HEK293T (cell line): ENCODE measurements at regions not wholly inside any gene's neighbourhood (a gene's known extent, or its start where the extent isn't known, plus 50 kb on each side); places are given as distances from the start of the nearest gene placed in this dataset.
A peak's percentile ranks its signal among the peaks of the same experiment; 100 is the strongest.
"Not testable (repeated sequence)": the region's sequence is repeated elsewhere in the genome, so short reads cannot be mapped to it uniquely, and the experiment has no call there.

Source experiments
- CTCF ChIA-PET: fragments of 350-600 bp; formaldehyde crosslinking; extraction: SDS; loops from one replicate; lab custom pipeline; 2021; ENCODE audit warnings: antibody characterized with exemption, inconsistent platforms; lab: Yijun Ruan, JAX
- POLR2A ChIA-PET: fragments of 350-600 bp; formaldehyde crosslinking; extraction: SDS; loops from one replicate; lab custom pipeline; 2020; ENCODE audit warnings: antibody characterized with exemption, inconsistent platforms; lab: Yijun Ruan, JAX
- DNase-seq: peaks from one replicate; pipeline ENCODE4 v3.0.0; 2012; ENCODE audit warnings: mixed read lengths; ENCODE audit errors: extremely low spot score
- ARNT ChIP-seq: fragments of 450-650 bp; IDR thresholded peaks from 2 replicates; pipeline ENCODE4 v1.6.1; 2017; ENCODE audit warnings: mild to moderate bottlenecking
- BHLHE40 ChIP-seq: fragments of 450-650 bp; IDR thresholded peaks from 2 replicates; pipeline ENCODE4 v1.6.1; 2016; ENCODE audit warnings: mild to moderate bottlenecking, moderate library complexity, borderline replicate concordance
- CTBP1 ChIP-seq: fragments of 450-650 bp; IDR thresholded peaks from 2 replicates; pipeline ENCODE4 v1.6.1; 2016; ENCODE audit warnings: borderline replicate concordance
- ELF4 ChIP-seq: fragments of 450-650 bp; IDR thresholded peaks from 2 replicates; pipeline ENCODE4 v1.6.1; 2017; ENCODE audit warnings: antibody characterized with exemption
- FOXA1 ChIP-seq: fragments of 450-650 bp; IDR thresholded peaks from 2 replicates; pipeline ENCODE4 v1.6.1; 2016; ENCODE audit warnings: mild to moderate bottlenecking
- FOXK2 ChIP-seq: fragments of 450-650 bp; IDR thresholded peaks from 2 replicates; pipeline ENCODE4 v1.6.1; 2016; ENCODE audit warnings: mild to moderate bottlenecking
- FOXM1 ChIP-seq: fragments of 450-650 bp; IDR thresholded peaks from 2 replicates; pipeline ENCODE4 v1.6.1; 2017; ENCODE audit warnings: mild to moderate bottlenecking, borderline replicate concordance
- HDGF ChIP-seq: fragments of 450-650 bp; IDR thresholded peaks from 2 replicates; pipeline ENCODE4 v1.6.1; 2017; ENCODE audit warnings: antibody characterized with exemption, borderline replicate concordance
- L3MBTL2 ChIP-seq: fragments of 450-650 bp; conservative IDR thresholded peaks from 2 replicates; pipeline ENCODE4 v1.6.1; 2016; ENCODE audit warnings: mild to moderate bottlenecking
- LEF1 ChIP-seq: fragments of 450-650 bp; IDR thresholded peaks from 2 replicates; pipeline ENCODE4 v1.6.1; 2017; ENCODE audit warnings: mild to moderate bottlenecking, borderline replicate concordance
- NFRKB ChIP-seq: fragments of 450-650 bp; IDR thresholded peaks from 2 replicates; pipeline ENCODE4 v1.6.1; 2016; ENCODE audit warnings: mild to moderate bottlenecking, moderate library complexity
- SP1 ChIP-seq: fragments of 450-650 bp; IDR thresholded peaks from 2 replicates; pipeline ENCODE4 v1.6.1; 2017
- SUZ12 ChIP-seq: fragments of 450-650 bp; IDR thresholded peaks from 2 replicates; pipeline ENCODE4 v1.6.1; 2016; ENCODE audit warnings: mild to moderate bottlenecking
- TARDBP ChIP-seq: fragments of 450-650 bp; IDR thresholded peaks from 2 replicates; pipeline ENCODE4 v1.6.1; 2016
- ZNF384 ChIP-seq: fragments of 450-650 bp; IDR thresholded peaks from 2 replicates; pipeline ENCODE4 v1.6.1; 2016
- TF ChIP-seq, protein P1 (sequence below): fragments of 450-650 bp; IDR thresholded peaks from 2 replicates; pipeline ENCODE4 v1.6.1; 2016

DNA sequence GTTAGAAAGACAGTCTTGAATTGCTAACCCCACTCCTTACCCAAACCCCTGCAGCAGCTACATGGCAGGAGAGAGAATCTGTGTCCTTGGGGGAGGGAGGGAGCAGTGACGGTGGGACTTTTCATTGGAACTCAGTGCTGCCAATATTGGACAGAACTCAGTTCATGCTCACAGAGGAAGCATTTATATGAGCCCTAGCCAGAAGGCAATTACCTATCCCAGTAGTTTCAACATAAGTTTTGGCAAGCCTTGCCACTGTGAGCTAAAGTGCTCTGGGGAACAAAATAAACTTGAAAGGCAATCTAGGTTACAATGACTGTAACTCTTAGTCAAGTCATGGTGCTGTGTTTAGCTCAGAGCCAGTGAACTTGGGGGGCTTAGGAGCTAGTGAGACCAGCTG, 1013.4 kb upstream of the COX7C start:
- CTCF ChIA-PET, result no interaction called here
- POLR2A ChIA-PET, result no interaction called here
- DNase-seq, result no peak
- TF ChIP-seq HDGF (no peak), ARNT (no peak), CTBP1 (no peak), FOXA1 (no peak), NFRKB (no peak), ELF4 (no peak), FOXK2 (no peak), L3MBTL2 (no peak), FOXM1 (no peak)
- TF ChIP-seq, protein P1, sequence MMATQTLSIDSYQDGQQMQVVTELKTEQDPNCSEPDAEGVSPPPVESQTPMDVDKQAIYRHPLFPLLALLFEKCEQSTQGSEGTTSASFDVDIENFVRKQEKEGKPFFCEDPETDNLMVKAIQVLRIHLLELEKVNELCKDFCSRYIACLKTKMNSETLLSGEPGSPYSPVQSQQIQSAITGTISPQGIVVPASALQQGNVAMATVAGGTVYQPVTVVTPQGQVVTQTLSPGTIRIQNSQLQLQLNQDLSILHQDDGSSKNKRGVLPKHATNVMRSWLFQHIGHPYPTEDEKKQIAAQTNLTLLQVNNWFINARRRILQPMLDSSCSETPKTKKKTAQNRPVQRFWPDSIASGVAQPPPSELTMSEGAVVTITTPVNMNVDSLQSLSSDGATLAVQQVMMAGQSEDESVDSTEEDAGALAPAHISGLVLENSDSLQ, result no peak

DNA sequence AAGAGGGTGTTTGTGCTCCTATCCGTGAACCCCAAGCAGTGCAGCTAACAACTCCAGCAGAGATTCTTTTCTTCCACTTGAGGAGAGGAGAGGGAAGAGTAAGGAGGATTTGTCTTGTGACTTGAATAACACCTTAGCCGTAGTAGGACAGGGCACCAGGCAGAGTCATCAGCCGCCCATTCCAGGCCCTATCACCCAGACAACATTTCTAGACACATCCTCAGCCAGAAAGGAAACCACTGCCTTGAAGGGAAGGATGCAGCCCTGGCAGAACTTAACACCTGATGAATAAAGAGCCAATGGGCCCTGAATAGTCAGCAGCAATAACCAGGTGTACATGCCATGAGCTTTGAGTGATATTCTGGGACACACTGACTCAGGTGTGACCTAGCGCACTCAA, 1013.0 kb upstream of the COX7C start:
- CTCF ChIA-PET, result no interaction called here
- DNase-seq, result no peak
- TF ChIP-seq ZNF384 (no peak), BHLHE40 (no peak), FOXM1 (no peak), HDGF (no peak), LEF1 (no peak), SUZ12 (no peak), FOXK2 (no peak), TARDBP (no peak), L3MBTL2 (no peak), ARNT (no peak), ELF4 (no peak), NFRKB (no peak)
- TF ChIP-seq, protein P1, result no peak
- POLR2A ChIA-PET, result no interaction called here

DNA sequence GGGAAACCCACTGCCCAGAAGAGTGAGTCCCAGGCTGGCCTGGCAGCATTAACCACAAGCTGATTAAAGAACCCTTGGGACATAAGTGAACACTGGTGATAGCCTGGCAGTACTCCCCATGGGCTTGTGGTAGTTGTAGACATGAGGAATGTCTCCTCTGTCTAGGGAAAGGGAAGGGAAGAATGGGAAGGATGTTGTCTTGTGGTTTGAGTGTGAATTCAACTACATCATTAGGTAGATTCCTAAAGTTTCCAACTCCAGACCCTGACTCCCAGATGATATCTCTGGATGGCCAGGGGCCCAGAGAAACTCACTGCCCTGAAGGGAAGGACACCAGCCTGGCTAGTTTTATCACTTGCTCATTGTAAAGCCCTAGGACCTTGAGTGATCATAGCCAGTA, 1012.4 kb upstream of the COX7C start:
- TF ChIP-seq FOXA1, result no peak
- TF ChIP-seq SP1, result no peak
- TF ChIP-seq NFRKB, result no peak
- TF ChIP-seq BHLHE40, result no peak
- no peak for TF ChIP-seq ARNT
- TF ChIP-seq FOXM1, result no peak
- TF ChIP-seq, protein P1, result no peak
- no peak for TF ChIP-seq TARDBP
- TF ChIP-seq SUZ12, result no peak
- no peak for TF ChIP-seq L3MBTL2
- no peak for TF ChIP-seq ELF4
- TF ChIP-seq LEF1, result no peak
- no peak for TF ChIP-seq HDGF
- TF ChIP-seq CTBP1, result no peak

DNA sequence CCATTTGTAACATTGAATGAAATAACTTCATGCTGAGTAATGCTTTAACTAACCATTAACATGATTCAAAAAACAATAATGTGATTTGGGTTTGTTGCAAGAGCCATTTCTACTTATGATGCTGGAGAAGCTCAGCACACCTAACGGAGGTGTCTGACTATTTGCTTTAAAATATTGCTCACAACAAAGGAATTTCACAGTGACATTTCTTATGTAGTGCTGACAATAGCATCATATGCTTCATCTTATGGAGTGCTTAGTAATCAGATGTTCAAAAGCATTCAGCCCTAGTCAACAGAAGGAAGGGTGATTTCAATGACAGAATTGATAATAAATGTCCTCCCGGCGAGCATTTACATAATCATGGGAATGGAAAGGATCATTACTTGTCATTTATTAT, 1003.3 kb upstream of the COX7C start:
- TF ChIP-seq BHLHE40 (no peak), TARDBP (no peak), HDGF (no peak)
- DNase-seq, result no peak
- POLR2A ChIA-PET, result no interaction called here

More for the DNA sequence above, 1012.4 kb upstream of the COX7C start:
- ChIA-PET CTCF (no interaction called here), POLR2A (no interaction called here)
- no peak for DNase-seq

DNA sequence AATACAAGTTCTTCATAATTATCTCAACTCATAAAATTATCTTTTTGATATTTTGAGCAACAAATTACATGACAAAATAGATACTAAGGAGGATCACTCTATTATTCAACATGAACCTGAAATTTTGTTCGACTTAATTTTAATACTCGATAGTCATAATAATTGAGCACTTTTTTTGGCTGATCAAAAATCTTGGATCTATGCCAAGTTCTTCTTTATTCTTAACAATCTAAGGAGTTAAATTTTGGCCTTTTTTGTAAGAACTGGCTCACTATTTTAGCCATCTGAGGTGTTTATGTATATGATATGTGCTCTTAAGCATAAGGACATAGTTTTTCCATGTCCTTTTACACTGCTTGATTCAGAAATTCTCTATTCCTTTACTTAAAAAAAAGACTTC, 996.1 kb upstream of the COX7C start:
- ChIA-PET CTCF (no interaction called here), POLR2A (no interaction called here)
- no peak for DNase-seq
- TF ChIP-seq LEF1, result no peak
- no peak for TF ChIP-seq ELF4
- no peak for TF ChIP-seq SUZ12
- TF ChIP-seq CTBP1, result no peak
- TF ChIP-seq TARDBP, result no peak
- TF ChIP-seq FOXM1, result no peak
- no peak for TF ChIP-seq BHLHE40
- no peak for TF ChIP-seq NFRKB
- TF ChIP-seq HDGF, result no peak
- TF ChIP-seq SP1, result no peak
- TF ChIP-seq ZNF384, result no peak
- no peak for TF ChIP-seq ARNT

More for the DNA sequence above, 1003.3 kb upstream of the COX7C start:
- CTCF ChIA-PET, result no interaction called here

DNA sequence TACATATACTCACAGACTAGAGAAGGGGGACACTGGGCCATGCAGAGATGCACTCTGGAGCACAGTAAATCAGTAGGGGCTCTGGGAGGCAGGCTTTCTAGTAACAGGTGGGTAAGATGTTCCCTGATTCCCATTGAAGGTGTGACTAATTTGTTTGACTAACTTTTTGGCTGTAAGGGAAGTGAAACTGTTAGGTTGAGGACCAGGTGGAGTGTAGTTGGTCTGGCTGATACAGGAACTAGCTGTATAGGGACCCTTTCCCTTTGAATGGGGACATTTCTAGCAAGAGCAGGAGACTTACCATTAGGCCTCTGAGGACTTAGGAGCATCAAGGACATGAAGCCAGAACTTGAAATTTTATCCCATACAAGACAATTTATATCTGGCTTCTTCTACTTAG, 989.6 kb upstream of the COX7C start:
- ChIA-PET CTCF (no interaction called here), POLR2A (no interaction called here)
- no peak for DNase-seq
- TF ChIP-seq ARNT (no peak), FOXA1 (no peak), HDGF (no peak), ZNF384 (no peak), NFRKB (no peak), CTBP1 (no peak), L3MBTL2 (no peak), TARDBP (no peak), ELF4 (no peak), SP1 (no peak), LEF1 (no peak), SUZ12 (no peak)

DNA sequence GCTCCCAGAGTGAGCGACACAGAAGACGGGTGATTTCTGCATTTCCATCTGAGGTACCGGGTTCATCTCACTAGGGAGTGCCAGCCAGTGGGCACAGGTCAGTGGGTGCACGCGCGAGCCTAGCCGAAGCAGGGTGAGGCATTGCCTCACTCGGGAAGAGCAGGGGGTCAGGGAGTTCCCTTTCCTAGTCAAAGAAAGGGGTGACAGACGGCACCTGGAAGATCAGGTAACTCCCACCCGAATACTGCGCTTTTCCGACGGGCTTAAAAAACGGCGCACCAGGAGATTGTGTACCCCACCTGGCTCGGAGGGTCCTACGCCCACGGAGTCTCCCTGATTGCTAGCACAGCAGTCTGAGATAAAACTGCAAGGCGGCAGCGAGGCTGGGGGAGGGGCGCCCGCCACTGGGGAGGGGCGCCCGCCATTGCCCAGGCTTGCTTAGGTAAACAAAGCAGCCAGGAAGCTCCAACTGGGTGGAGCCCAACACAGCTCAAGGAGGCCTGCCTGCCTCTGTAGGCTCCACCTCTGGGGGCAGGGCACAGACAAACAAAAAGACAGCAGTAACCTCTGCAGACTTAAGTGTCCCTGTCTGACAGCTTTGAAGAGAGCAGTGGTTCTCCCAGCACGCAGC, 979.1 kb upstream of the COX7C start:
- CTCF ChIA-PET, DNase-seq, POLR2A ChIA-PET: not testable (repeated sequence)
- peak; percentile 50; the same call in 1 of the 2 replicates for TF ChIP-seq L3MBTL2
